Peyer's patch (tissue), 4 donors: ENCODE measurements at regions not wholly inside any gene's neighbourhood (a gene's known extent, or its start where the extent isn't known, plus 50 kb on each side); places are given as distances from the start of the nearest gene placed in this dataset.

Experiments used
- DNase-seq, 3 donors: peaks; one replicate each; pipeline ENCODE4 v3.0.0-alpha.2; 2017 to 2019
- H3K27ac ChIP-seq, 4 donors: fragments of 200-600 bp; sonication (generic); one replicate each; pipeline ENCODE4 v1.5.1; 2016 to 2019
- H3K27me3 ChIP-seq, 2 donors: fragments of 200-600 bp; sonication (generic); one replicate each; pipeline ENCODE4 v1.5.1; 2019
- H3K36me3 ChIP-seq, 3 donors: fragments of 200-600 bp; sonication (generic); one replicate each; pipeline ENCODE4 v1.5.1; 2016 to 2019
- H3K4me1 ChIP-seq, 4 donors: fragments of 200-600 bp; sonication (generic); one replicate each; pipeline ENCODE4 v1.5.1; 2016 to 2019
- H3K4me3 ChIP-seq, 4 donors: fragments of 200-600 bp; sonication (generic); 1 replicate in 3 of 4; 2 replicates in 1 of 4; pipeline ENCODE4 v1.5.1; 2016 to 2019; ENCODE audit warnings: mild to moderate bottlenecking in 1 of 4
- H3K9me3 ChIP-seq, 4 donors: fragments of 200-600 bp; sonication (generic); one replicate each; pipeline ENCODE4 v1.5.1; 2016 to 2019; ENCODE audit warnings: mild to moderate bottlenecking in 1 of 4
- POLR2A ChIP-seq, 2 donors: fragments of 450-650 bp; IDR thresholded peaks; one replicate each; pipeline ENCODE4 v1.5.1; 2017; ENCODE audit warnings: antibody characterized with exemption in 2 of 2, mild to moderate bottlenecking in 2 of 2, moderate library complexity in 2 of 2
- TF ChIP-seq, protein P1 (sequence below), 6 experiments: fragments of 450-650 bp in 4 of 6; fragments of 200-600 bp in 2 of 6; sonication (generic) in 1 of 6; IDR thresholded peaks; one replicate each; pipeline ENCODE4 v1.5.1; 2017 to 2019; ENCODE audit warnings: antibody characterized with exemption in 6 of 6, mild to moderate bottlenecking in 3 of 6, moderate library complexity in 1 of 6

DNA sequence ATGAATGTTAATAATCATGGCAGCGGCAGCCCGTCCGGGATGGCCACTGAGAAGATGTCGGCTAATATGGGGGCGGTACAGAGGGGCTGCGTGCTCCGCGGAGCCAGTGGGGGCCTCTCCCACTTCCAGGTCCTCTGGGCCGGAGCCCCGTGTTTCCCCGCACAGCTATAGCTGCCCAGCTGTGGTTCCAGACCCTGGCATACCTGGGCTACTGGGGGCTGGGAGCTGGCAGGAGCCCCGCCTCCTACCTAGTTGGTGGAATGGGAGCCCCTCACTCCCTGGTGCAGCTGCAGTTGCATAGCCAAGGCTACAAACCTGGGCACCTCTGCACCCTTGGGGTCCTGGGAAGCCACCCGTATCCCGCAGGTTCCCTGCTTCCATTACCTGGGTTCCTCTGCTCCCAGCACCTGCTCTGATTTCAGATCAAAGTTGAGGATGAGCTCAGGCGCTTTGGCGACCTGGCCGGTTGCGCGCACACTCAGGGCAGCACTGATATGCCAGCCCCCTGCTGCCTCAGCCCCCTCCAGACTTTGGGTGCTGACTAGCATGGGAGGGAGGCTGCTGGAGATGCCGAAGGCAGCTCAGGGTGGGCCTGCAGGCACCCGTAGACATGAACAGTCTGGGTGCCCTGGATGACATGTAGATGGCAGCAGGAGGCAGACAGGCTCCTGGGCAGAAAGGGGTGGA, 236.5 kb upstream of the SEMA3D start:
- TF ChIP-seq, protein P1, sequence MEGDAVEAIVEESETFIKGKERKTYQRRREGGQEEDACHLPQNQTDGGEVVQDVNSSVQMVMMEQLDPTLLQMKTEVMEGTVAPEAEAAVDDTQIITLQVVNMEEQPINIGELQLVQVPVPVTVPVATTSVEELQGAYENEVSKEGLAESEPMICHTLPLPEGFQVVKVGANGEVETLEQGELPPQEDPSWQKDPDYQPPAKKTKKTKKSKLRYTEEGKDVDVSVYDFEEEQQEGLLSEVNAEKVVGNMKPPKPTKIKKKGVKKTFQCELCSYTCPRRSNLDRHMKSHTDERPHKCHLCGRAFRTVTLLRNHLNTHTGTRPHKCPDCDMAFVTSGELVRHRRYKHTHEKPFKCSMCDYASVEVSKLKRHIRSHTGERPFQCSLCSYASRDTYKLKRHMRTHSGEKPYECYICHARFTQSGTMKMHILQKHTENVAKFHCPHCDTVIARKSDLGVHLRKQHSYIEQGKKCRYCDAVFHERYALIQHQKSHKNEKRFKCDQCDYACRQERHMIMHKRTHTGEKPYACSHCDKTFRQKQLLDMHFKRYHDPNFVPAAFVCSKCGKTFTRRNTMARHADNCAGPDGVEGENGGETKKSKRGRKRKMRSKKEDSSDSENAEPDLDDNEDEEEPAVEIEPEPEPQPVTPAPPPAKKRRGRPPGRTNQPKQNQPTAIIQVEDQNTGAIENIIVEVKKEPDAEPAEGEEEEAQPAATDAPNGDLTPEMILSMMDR (IDR thresholded peaks at IDR 0.05): no peak
- no peak for TF ChIP-seq POLR2A (IDR thresholded peaks at IDR 0.05)

DNA sequence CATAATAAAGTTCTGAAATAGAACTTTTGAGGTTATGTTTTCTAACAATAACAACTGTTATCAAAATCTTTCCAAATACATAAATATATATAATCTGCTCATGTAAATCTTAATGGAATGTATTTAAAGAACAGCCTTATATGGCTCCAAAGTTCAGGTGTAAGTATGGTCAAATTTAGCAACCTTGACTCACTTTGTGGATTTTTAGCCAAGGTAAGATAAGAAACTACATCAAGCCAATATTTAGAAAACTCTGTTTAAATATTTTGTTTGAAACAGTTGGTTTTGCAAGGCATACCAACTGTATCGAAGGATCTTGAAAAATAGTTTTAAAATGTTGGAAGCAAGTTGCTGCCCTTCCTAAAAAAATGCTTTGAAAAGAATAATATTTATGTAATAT, 228.9 kb upstream of the SEMA3D start:
- Histone ChIP-seq H3K27ac (no peak overlapping the region), H3K4me1 (no peaks in the 10 kb centered on the region), H3K4me3 (no peak overlapping the region), H3K27me3 (no peaks in the 10 kb centered on the region), H3K9me3 (no peaks in the 10 kb centered on the region), H3K36me3 (no peaks in the 10 kb centered on the region)
- no peak for TF ChIP-seq POLR2A (IDR thresholded peaks at IDR 0.05)
- TF ChIP-seq, protein P1 (IDR thresholded peaks at IDR 0.05): no peak
- DNase-seq: no peak

More for the DNA sequence above, 236.5 kb upstream of the SEMA3D start:
- no peak for DNase-seq
- Histone ChIP-seq H3K4me3 (no peak overlapping the region), H3K27me3 (no peaks in the 10 kb centered on the region), H3K36me3 (no peaks in the 10 kb centered on the region), H3K9me3 (no peaks in the 10 kb centered on the region), H3K27ac (no peak overlapping the region), H3K4me1 (no peaks in the 10 kb centered on the region)

DNA sequence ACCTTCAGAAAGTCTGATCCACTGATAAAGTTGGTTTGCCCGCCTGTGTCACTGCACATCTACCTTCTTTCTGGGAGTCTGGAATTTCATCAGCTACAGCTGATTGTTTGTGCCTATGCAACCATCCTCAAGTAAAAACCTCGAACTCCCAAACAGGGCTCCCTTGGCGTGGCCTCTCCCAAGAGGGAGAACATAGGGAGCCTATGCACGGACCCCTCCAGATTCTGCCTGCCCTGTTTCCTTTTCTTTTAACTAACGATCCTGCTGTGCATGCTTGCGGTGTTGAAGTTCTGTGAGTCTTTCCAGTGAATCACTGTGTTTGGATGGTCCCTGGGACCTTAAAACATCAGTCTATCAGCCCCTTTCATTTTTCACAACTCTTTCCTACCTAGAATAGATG, 226.9 kb upstream of the SEMA3D start:
- Histone ChIP-seq H3K36me3 (no peaks in the 10 kb centered on the region), H3K4me3 (no peak overlapping the region), H3K4me1 (no peaks in the 10 kb centered on the region), H3K27me3 (no peaks in the 10 kb centered on the region), H3K9me3 (no peaks in the 10 kb centered on the region), H3K27ac (no peak overlapping the region)
- no peak for TF ChIP-seq POLR2A (IDR thresholded peaks at IDR 0.05)
- TF ChIP-seq, protein P1 (IDR thresholded peaks at IDR 0.05): no peak
- no peak for DNase-seq

DNA sequence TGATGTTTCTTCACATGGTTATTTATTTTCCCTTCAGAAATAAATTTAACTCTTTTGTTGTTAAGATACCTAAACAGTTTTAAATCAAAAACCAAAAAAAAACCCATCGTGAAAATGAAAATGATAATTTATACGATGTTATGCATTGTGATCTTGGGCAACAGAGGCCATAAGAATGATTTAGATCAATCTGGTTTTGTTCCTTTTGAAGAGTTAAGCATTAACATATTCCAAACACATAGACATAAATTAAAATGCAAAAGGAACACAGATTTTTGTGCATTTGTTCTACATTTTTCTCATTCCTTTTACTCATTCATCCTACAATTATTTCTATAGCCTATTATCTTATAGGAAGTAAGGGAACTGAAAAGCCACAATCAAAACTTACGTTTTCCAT, 226.1 kb upstream of the SEMA3D start:
- Histone ChIP-seq H3K27me3 (no peaks in the 10 kb centered on the region), H3K4me3 (no peak overlapping the region), H3K27ac (no peak overlapping the region), H3K36me3 (no peaks in the 10 kb centered on the region), H3K9me3 (no peaks in the 10 kb centered on the region), H3K4me1 (no peaks in the 10 kb centered on the region)
- no peak for DNase-seq
- no peak for TF ChIP-seq POLR2A (IDR thresholded peaks at IDR 0.05)
- TF ChIP-seq, protein P1 (IDR thresholded peaks at IDR 0.05): no peak

DNA sequence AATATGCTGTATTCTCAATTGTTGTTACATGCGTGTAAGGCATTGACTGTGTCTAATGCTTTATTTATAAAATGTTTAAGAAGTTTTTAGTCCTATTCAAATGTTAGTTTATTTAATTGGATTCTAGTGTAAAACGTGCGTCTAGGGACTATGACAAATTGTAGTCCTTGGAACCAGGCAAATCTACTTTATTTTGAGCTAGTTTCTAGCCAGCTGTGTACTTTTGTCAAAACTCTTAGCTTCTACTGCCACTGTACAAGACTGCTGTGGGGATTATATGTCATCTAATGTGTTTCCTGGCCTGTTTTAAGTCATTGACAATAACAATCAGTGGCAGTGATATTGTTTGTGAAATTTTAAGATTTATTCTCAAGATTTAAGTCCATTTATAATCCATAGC, 220.5 kb upstream of the SEMA3D start:
- Histone ChIP-seq H3K9me3 (no peaks in the 10 kb centered on the region), H3K36me3 (no peaks in the 10 kb centered on the region), H3K4me3 (no peak overlapping the region), H3K27ac (no peak overlapping the region), H3K4me1 (no peaks in the 10 kb centered on the region), H3K27me3 (no peaks in the 10 kb centered on the region)
- DNase-seq: no peak
- TF ChIP-seq, protein P1 (IDR thresholded peaks at IDR 0.05): no peak
- TF ChIP-seq POLR2A (IDR thresholded peaks at IDR 0.05): no peak
